Activated naive CD8-positive, alpha-beta T cell treated with anti-CD3 and anti-CD28 coated beads, Interleukin-2, amount 50 U/mL, for 24 hours (primary cell): ENCODE measurements at regions not wholly inside any gene's neighbourhood (a gene's known extent, or its start where the extent isn't known, plus 50 kb on each side); places are given as distances from the start of the nearest gene placed in this dataset.
"Not testable (repeated sequence)": the region's sequence is repeated elsewhere in the genome, so short reads cannot be mapped to it uniquely, and the experiment has no call there.

Experiments
- ATAC-seq: fragments of 150-1000 bp; cut with Tn5 transposase; one replicate; pipeline ENCODE4 v1.10.0; 2021
- DNase-seq: peaks from one replicate; pipeline ENCODE4 v3.0.0; 2021
- H3K27ac Mint-ChIP-seq: one replicate; pipeline ENCODE4 v1.8.0; 2021; ENCODE audit warnings: mild to moderate bottlenecking, mixed read lengths
- H3K27me3 Mint-ChIP-seq: one replicate; pipeline ENCODE4 v1.8.0; 2021; ENCODE audit warnings: mixed read lengths
- H3K36me3 Mint-ChIP-seq: one replicate; pipeline ENCODE4 v1.8.0; 2021; ENCODE audit warnings: low read depth, mixed read lengths
- H3K4me1 Mint-ChIP-seq: one replicate; pipeline ENCODE4 v1.8.0; 2021; ENCODE audit warnings: mixed read lengths
- H3K4me3 Mint-ChIP-seq: one replicate; pipeline ENCODE4 v1.8.0; 2021; ENCODE audit warnings: mild to moderate bottlenecking, moderate library complexity, mixed read lengths
- H3K9me3 Mint-ChIP-seq: one replicate; pipeline ENCODE4 v1.8.0; 2021; ENCODE audit warnings: mixed read lengths

- Mint-ChIP-seq H3K27ac (no peak overlapping the region), H3K36me3 (no peaks in the 10 kb centered on the region), H3K9me3 (peaks cover 15% of the 10 kb centered on the region), H3K4me1 (no peaks in the 10 kb centered on the region), H3K4me3 (no peak overlapping the region), H3K27me3 (no peaks in the 10 kb centered on the region)
- ATAC-seq, result no peak
- no peak for DNase-seq
Observed at GRCh38 chr6:121563286-121563685, 127.8 kb downstream of the GJA1 start.

- not testable (repeated sequence) for ATAC-seq, H3K4me3 Mint-ChIP-seq, H3K27ac Mint-ChIP-seq, H3K27me3 Mint-ChIP-seq, H3K4me1 Mint-ChIP-seq, H3K36me3 Mint-ChIP-seq, DNase-seq
- peaks cover 15% of the 10 kb centered on the region for H3K9me3 Mint-ChIP-seq
Observed at GRCh38 chr6:121564529-121564928, 129.1 kb downstream of the GJA1 start.

GRCh38 chr6:121571455-121571854, 136.0 kb downstream of the GJA1 start:
- Mint-ChIP-seq H3K27me3 (no peaks in the 10 kb centered on the region), H3K4me1 (peaks cover 9% of the 10 kb centered on the region), H3K4me3 (no peak overlapping the region)

GRCh38 chr6:121573481-121573880, 138.0 kb downstream of the GJA1 start:
- no peak overlapping the region for H3K27ac Mint-ChIP-seq
- peaks cover 3% of the 10 kb centered on the region for H3K36me3 Mint-ChIP-seq
- H3K4me1 Mint-ChIP-seq, result peaks cover 9% of the 10 kb centered on the region
- DNase-seq (no peak), ATAC-seq (peak; percentile 65)
- peaks cover 4% of the 10 kb centered on the region for H3K9me3 Mint-ChIP-seq
- H3K27me3 Mint-ChIP-seq, result no peaks in the 10 kb centered on the region
- no peak overlapping the region for H3K4me3 Mint-ChIP-seq

More at GRCh38 chr6:121571455-121571854, 136.0 kb downstream of the GJA1 start:
- H3K27ac Mint-ChIP-seq, result no peak overlapping the region
- DNase-seq, result no peak
- ATAC-seq, result no peak
- peaks cover 4% of the 10 kb centered on the region for H3K9me3 Mint-ChIP-seq
- H3K36me3 Mint-ChIP-seq, result peaks cover 3% of the 10 kb centered on the region

- Mint-ChIP-seq H3K4me1 (peaks cover 9% of the 10 kb centered on the region), H3K27ac (no peak overlapping the region), H3K36me3 (no peaks in the 10 kb centered on the region), H3K27me3 (no peaks in the 10 kb centered on the region), H3K9me3 (no peaks in the 10 kb centered on the region), H3K4me3 (no peak overlapping the region)
- DNase-seq (no peak), ATAC-seq (no peak)
Observed at GRCh38 chr6:121578216-121578615, 142.8 kb downstream of the GJA1 start.

GRCh38 chr6:121579478-121579877, 144.0 kb downstream of the GJA1 start:
- no peak overlapping the region for H3K27ac Mint-ChIP-seq
- no peaks in the 10 kb centered on the region for H3K27me3 Mint-ChIP-seq
- ATAC-seq (no peak), DNase-seq (no peak)
- no peak overlapping the region for H3K4me3 Mint-ChIP-seq
- H3K9me3 Mint-ChIP-seq, result no peaks in the 10 kb centered on the region
- no peaks in the 10 kb centered on the region for H3K4me1 Mint-ChIP-seq
- H3K36me3 Mint-ChIP-seq, result no peaks in the 10 kb centered on the region

GRCh38 chr6:121581327-121581726, 145.9 kb downstream of the GJA1 start:
- Mint-ChIP-seq H3K4me3 (no peak overlapping the region), H3K4me1 (no peaks in the 10 kb centered on the region), H3K27ac (no peak overlapping the region), H3K9me3 (no peaks in the 10 kb centered on the region), H3K36me3 (no peaks in the 10 kb centered on the region), H3K27me3 (no peaks in the 10 kb centered on the region)
- DNase-seq (no peak), ATAC-seq (no peak)

GRCh38 chr6:121582262-121582661, 146.8 kb downstream of the GJA1 start:
- Mint-ChIP-seq H3K4me3 (no peak overlapping the region), H3K36me3 (no peaks in the 10 kb centered on the region)

GRCh38 chr6:121584586-121585369, 149.3 kb downstream of the GJA1 start:
- Mint-ChIP-seq H3K36me3 (no peaks in the 10 kb centered on the region), H3K9me3 (no peaks in the 10 kb centered on the region), H3K4me1 (no peaks in the 10 kb centered on the region), H3K4me3 (no peak overlapping the region), H3K27ac (no peak overlapping the region), H3K27me3 (no peaks in the 10 kb centered on the region)
- no peak for ATAC-seq
- no peak for DNase-seq

More at GRCh38 chr6:121582262-121582661, 146.8 kb downstream of the GJA1 start:
- DNase-seq (no peak), ATAC-seq (no peak)
- H3K4me1 Mint-ChIP-seq, result no peaks in the 10 kb centered on the region
- no peak overlapping the region for H3K27ac Mint-ChIP-seq
- no peaks in the 10 kb centered on the region for H3K9me3 Mint-ChIP-seq
- no peaks in the 10 kb centered on the region for H3K27me3 Mint-ChIP-seq

GRCh38 chr6:121590438-121590837, 155.0 kb downstream of the GJA1 start:
- no peaks in the 10 kb centered on the region for H3K27me3 Mint-ChIP-seq
- no peaks in the 10 kb centered on the region for H3K36me3 Mint-ChIP-seq
- H3K9me3 Mint-ChIP-seq, result no peaks in the 10 kb centered on the region
- DNase-seq (no peak), ATAC-seq (no peak)
- H3K4me1 Mint-ChIP-seq, result no peaks in the 10 kb centered on the region
- H3K27ac Mint-ChIP-seq, result no peak overlapping the region
- no peak overlapping the region for H3K4me3 Mint-ChIP-seq

GRCh38 chr6:121590916-121591315, 155.5 kb downstream of the GJA1 start:
- H3K9me3 Mint-ChIP-seq, result no peaks in the 10 kb centered on the region
- no peaks in the 10 kb centered on the region for H3K27me3 Mint-ChIP-seq
- no peak for DNase-seq
- no peak overlapping the region for H3K4me3 Mint-ChIP-seq
- no peak overlapping the region for H3K27ac Mint-ChIP-seq
- H3K36me3 Mint-ChIP-seq, result no peaks in the 10 kb centered on the region
- ATAC-seq, result no peak
- H3K4me1 Mint-ChIP-seq, result no peaks in the 10 kb centered on the region

GRCh38 chr6:121592261-121592935, 157.0 kb downstream of the GJA1 start:
- Mint-ChIP-seq H3K27me3 (no peaks in the 10 kb centered on the region), H3K9me3 (no peaks in the 10 kb centered on the region), H3K27ac (no peak overlapping the region), H3K4me1 (no peaks in the 10 kb centered on the region), H3K4me3 (no peak overlapping the region), H3K36me3 (no peaks in the 10 kb centered on the region)
- no peak for ATAC-seq
- DNase-seq, result no peak

- Mint-ChIP-seq H3K27me3 (no peaks in the 10 kb centered on the region), H3K27ac (no peak overlapping the region), H3K4me1 (no peaks in the 10 kb centered on the region), H3K9me3 (no peaks in the 10 kb centered on the region), H3K36me3 (no peaks in the 10 kb centered on the region), H3K4me3 (no peak overlapping the region)
- ATAC-seq (no peak), DNase-seq (no peak)
Observed at GRCh38 chr6:121593011-121593641, 157.7 kb downstream of the GJA1 start.

- no peak overlapping the region for H3K4me3 Mint-ChIP-seq
- H3K9me3 Mint-ChIP-seq, result no peaks in the 10 kb centered on the region
- no peak overlapping the region for H3K27ac Mint-ChIP-seq
- H3K27me3 Mint-ChIP-seq, result no peaks in the 10 kb centered on the region
- no peak for ATAC-seq
- DNase-seq, result no peak
- no peaks in the 10 kb centered on the region for H3K4me1 Mint-ChIP-seq
- no peaks in the 10 kb centered on the region for H3K36me3 Mint-ChIP-seq
Observed at GRCh38 chr6:121594053-121594452, 158.6 kb downstream of the GJA1 start.

- Mint-ChIP-seq H3K27ac (no peak overlapping the region), H3K27me3 (no peaks in the 10 kb centered on the region), H3K4me3 (no peak overlapping the region), H3K9me3 (no peaks in the 10 kb centered on the region), H3K4me1 (no peaks in the 10 kb centered on the region), H3K36me3 (no peaks in the 10 kb centered on the region)
- ATAC-seq, result no peak
- DNase-seq, result no peak
Observed at GRCh38 chr6:121595646-121596045, 160.2 kb downstream of the GJA1 start.
